KG1 (cell line): ENCODE measurements at regions not wholly inside any gene's neighbourhood (a gene's known extent, or its start where the extent isn't known, plus 50 kb on each side); places are given as distances from the start of the nearest gene placed in this dataset.

ENCODE experiments used
- DNase-seq: peaks from one replicate; lab custom pipeline; 2025; lab: John Stamatoyannopoulos, UW

- DNase-seq = no peak
Observed at GRCh38 chr16:64236316-64236715, 885.5 kb downstream of the CDH11 start.

GRCh38 chr16:64234200-64234599 lies 887.7 kb downstream of the CDH11 start:
- no peak for DNase-seq

- DNase-seq = no peak
Observed at GRCh38 chr16:64225696-64226095, 896.2 kb downstream of the CDH11 start.

GRCh38 chr16:64225036-64225435 lies 896.8 kb downstream of the CDH11 start:
- no peak for DNase-seq

- no peak for DNase-seq
Observed at GRCh38 chr16:64217789-64218535, 903.9 kb downstream of the CDH11 start.

- DNase-seq = no peak
Observed at GRCh38 chr16:64215730-64216129, 906.1 kb downstream of the CDH11 start.

- no peak for DNase-seq
Observed at GRCh38 chr16:64211331-64211730, 910.5 kb downstream of the CDH11 start.

GRCh38 chr16:64206862-64207261 lies 915.0 kb downstream of the CDH11 start:
- DNase-seq = no peak

- no peak for DNase-seq
Observed at GRCh38 chr16:64203126-64203525, 918.7 kb downstream of the CDH11 start.

GRCh38 chr16:64202571-64202970 lies 919.3 kb downstream of the CDH11 start:
- no peak for DNase-seq

GRCh38 chr16:64196444-64196843 lies 925.4 kb downstream of the CDH11 start:
- DNase-seq = no peak

GRCh38 chr16:64185954-64186353 lies 935.9 kb downstream of the CDH11 start:
- no peak for DNase-seq

- no peak for DNase-seq
Observed at GRCh38 chr16:64184156-64184555, 937.7 kb downstream of the CDH11 start.

- DNase-seq = no peak
Observed at GRCh38 chr16:64182985-64183384, 938.9 kb downstream of the CDH11 start.

GRCh38 chr16:64181271-64181925 lies 940.5 kb downstream of the CDH11 start:
- no peak for DNase-seq

GRCh38 chr16:64180136-64180900 lies 941.5 kb downstream of the CDH11 start:
- no peak for DNase-seq

GRCh38 chr16:64174327-64174726 lies 947.5 kb downstream of the CDH11 start:
- DNase-seq = no peak

GRCh38 chr16:64172652-64173051 lies 949.2 kb downstream of the CDH11 start:
- DNase-seq = no peak

- DNase-seq = no peak
Observed at GRCh38 chr16:64172226-64172625, 949.6 kb downstream of the CDH11 start.

GRCh38 chr16:64171632-64172031 lies 950.2 kb downstream of the CDH11 start:
- DNase-seq = no peak

- no peak for DNase-seq
Observed at GRCh38 chr16:64168371-64168770, 953.5 kb downstream of the CDH11 start.

GRCh38 chr16:64167936-64168335 lies 953.9 kb downstream of the CDH11 start:
- no peak for DNase-seq

GRCh38 chr16:64165368-64165767 lies 956.5 kb downstream of the CDH11 start:
- no peak for DNase-seq
